ENCODE measurements at regions not wholly inside any gene's neighbourhood (a gene's known extent, or its start where the extent isn't known, plus 50 kb on each side); places are given as distances from the start of the nearest gene placed in this dataset.

DNA sequence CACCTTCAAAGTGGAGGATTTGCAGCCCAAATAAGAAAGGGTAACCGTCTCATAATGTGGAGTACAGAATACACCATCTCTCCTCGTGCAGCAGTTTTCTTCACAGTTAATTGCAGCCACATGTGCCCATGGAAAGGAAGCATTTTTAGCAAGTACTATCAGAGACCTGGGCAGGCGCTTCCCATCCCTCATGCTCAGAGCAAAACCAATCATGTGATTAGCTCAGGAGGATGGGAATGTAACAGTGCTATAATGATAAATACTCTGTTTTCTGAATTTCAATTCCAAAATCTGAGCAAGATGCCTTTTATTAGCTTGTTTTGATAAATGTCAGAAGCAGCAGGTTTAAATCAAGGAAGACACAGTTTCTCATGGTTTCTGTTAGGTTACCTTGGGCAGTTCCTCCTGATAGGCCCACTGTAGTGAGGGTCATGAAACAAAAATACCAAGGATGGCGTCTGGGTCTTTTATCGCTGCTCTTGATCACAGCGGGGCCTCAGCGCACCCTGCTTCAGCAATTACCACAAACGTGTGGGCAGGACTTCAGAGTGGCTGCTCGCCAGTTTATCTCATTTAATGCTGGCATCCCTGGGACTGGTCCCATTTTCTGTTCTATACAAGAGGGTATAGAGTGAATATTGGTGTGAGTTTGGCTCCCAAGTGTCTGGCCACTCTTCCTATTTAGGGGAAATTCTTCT is 92.6 kb upstream of the VGLL4 start:
- TF ChIP-seq POLR2A (IDR thresholded peaks at IDR 0.05; ENCODE audit: low read length): no peak
- TF ChIP-seq GATA1 (IDR thresholded peaks at IDR 0.05; ENCODE audit: low read depth, low read length): no peak

Data from erythroblast (primary cell).